HepG2 (cell line): ENCODE measurements at regions not wholly inside any gene's neighbourhood (a gene's known extent, or its start where the extent isn't known, plus 50 kb on each side); places are given as distances from the start of the nearest gene placed in this dataset.
A peak's percentile ranks its signal among the peaks of the same experiment; 100 is the strongest.

Experiments used
- ATAC-seq: fragments of 200-7000 bp; cut with Tn5 transposase; 3 replicates; pipeline ENCODE4 v1.9.1; 2020; ENCODE audit warnings: mild to moderate bottlenecking, moderate library complexity
- BruUV-seq: library from RNA; stranded (reverse); fragments of 400-500 nt; replicated peaks from 2 replicates; lab custom pipeline; 2021; lab: Mats Ljungman, UMichigan
- CTCF ChIA-PET: fragments of 300-600 bp; formaldehyde crosslinking; extraction: SDS; loops from one replicate; lab custom pipeline; 2021; ENCODE audit warnings: low total read pairs, inconsistent platforms, low intra/inter-chr PET ratio; lab: Yijun Ruan, JAX
- POLR2A ChIA-PET: fragments of 350-600 bp; sonication (Branson Sonifier 250); formaldehyde crosslinking; loops from one replicate; lab custom pipeline; 2020; ENCODE audit warnings: antibody characterized with exemption, inconsistent platforms; lab: Yijun Ruan, JAX
- DNase-seq: peaks from one replicate; pipeline ENCODE4 v3.0.0-alpha.2; 2015; ENCODE audit warnings: low spot score
- FAIRE-seq: peaks from 3 replicates; lab custom pipeline; 2011; peaks lifted over from hg19 to GRCh38; lab: Jason Lieb, UNC
- H2AFZ ChIP-seq: one replicate; pipeline ENCODE4 v1.6.1; 2011; ENCODE audit warnings: low read length, inconsistent platforms
- H3K27ac ChIP-seq: fragments of 300-600 bp; 3 replicates; pipeline ENCODE4 v1.8.0; 2011; ENCODE audit warnings: mixed run types, mild to moderate bottlenecking, mixed read lengths, low read length, inconsistent platforms; ENCODE audit not compliant: insufficient read depth; ENCODE audit errors: extremely low read length
- H3K27me3 ChIP-seq, 2 experiments: fragments of 200-600 bp in 1 of 2; 2 replicates in 1 of 2; 3 replicates in 1 of 2; pipeline versions ENCODE4 v1.6.0 to v1.8.0; 2011; ENCODE audit warnings: low read length in 2 of 2, mild to moderate bottlenecking in 2 of 2, moderate library complexity in 2 of 2, inconsistent platforms in 1 of 2; ENCODE audit not compliant: insufficient read depth in 2 of 2, control insufficient read depth in 1 of 2
- H3K36me3 ChIP-seq, 2 experiments: fragments of 200-600 bp in 1 of 2; replicated peaks in 1 of 2; 2 replicates in 1 of 2; 3 replicates in 1 of 2; pipeline versions ENCODE4 v1.5.1 to v1.8.0; 2011; ENCODE audit warnings: low read length in 2 of 2, inconsistent platforms in 1 of 2; ENCODE audit not compliant: insufficient read depth in 2 of 2, control insufficient read depth in 1 of 2
- H3K4me1 ChIP-seq: 2 replicates; pipeline ENCODE4 v1.5.1; 2012; ENCODE audit warnings: low read length, inconsistent platforms; ENCODE audit not compliant: insufficient read depth
- H3K4me2 ChIP-seq: 2 replicates; pipeline ENCODE4 v1.6.0; 2011; ENCODE audit warnings: low read depth, low read length, inconsistent platforms
- H3K4me3 ChIP-seq, 3 experiments: fragments of 200-600 bp in 1 of 3; sonication (generic), shearing (Covaris generic) in 1 of 3; replicated peaks in 1 of 3; 2 replicates each; pipeline ENCODE4 v1.5.1; 2011 to 2016; ENCODE audit warnings: low read length in 3 of 3, inconsistent platforms in 2 of 3, low read depth in 2 of 3, mild to moderate bottlenecking in 2 of 3, control low read depth in 1 of 3, mixed read lengths in 1 of 3; ENCODE audit not compliant: insufficient read depth in 1 of 3
- H3K79me2 ChIP-seq: one replicate; pipeline ENCODE4 v1.6.1; 2011; ENCODE audit warnings: low read length, inconsistent platforms; ENCODE audit not compliant: insufficient read depth
- H3K9ac ChIP-seq: 2 replicates; pipeline ENCODE4 v1.6.0; 2011; ENCODE audit warnings: mild to moderate bottlenecking, low read depth, low read length, inconsistent platforms; ENCODE audit not compliant: insufficient read depth
- H3K9me3 ChIP-seq: 2 replicates; pipeline ENCODE4 v1.5.1; 2012; ENCODE audit warnings: mild to moderate bottlenecking, low read length
- H4K20me1 ChIP-seq: 2 replicates; pipeline ENCODE4 v1.6.0; 2011; ENCODE audit warnings: inconsistent platforms, mild to moderate bottlenecking, low read length, moderate library complexity; ENCODE audit not compliant: insufficient read depth
- HDAC1 ChIP-seq: sonication (generic); formaldehyde crosslinking; IDR thresholded peaks from 2 replicates; pipeline ENCODE4 v1.5.1; 2020; ENCODE audit warnings: mild to moderate bottlenecking, missing genetic modification reagents
- MNT ChIP-seq: fragments of 450-650 bp; IDR thresholded peaks from 2 replicates; pipeline ENCODE4 v1.6.1; 2016
- PRDM4 ChIP-seq: sonication (generic); formaldehyde crosslinking; IDR thresholded peaks from 2 replicates; pipeline ENCODE4 v1.9.0; 2021; ENCODE audit warnings: missing genetic modification reagents, borderline replicate concordance
- ZNF598 ChIP-seq: sonication (generic); formaldehyde crosslinking; IDR thresholded peaks from 2 replicates; pipeline ENCODE4 v1.5.1; 2020; ENCODE audit warnings: mild to moderate bottlenecking, missing genetic modification reagents, borderline replicate concordance
- WGBS: methylation state at CpG from one replicate; pipeline ENCODE4 v1.1.6; 2017; ENCODE audit warnings: low lambda C conversion rate; 5-methylcytosine and 5-hydroxymethylcytosine counted together
- in situ Hi-C: cut with HindIII; loops from 2 replicates; pipeline ENCODE4 v1.10.0; 2017; ENCODE audit warnings: low pct_unique_long_range_greater_than_20kb; ENCODE audit not compliant: extremely low pct_ligation_motif_present
- intact Hi-C: fragments of 100-400 bp; cut with micrococcal nuclease; formaldehyde crosslinking; loops from one replicate; pipeline ENCODE4 v1.10.0; 2022; ENCODE audit not compliant: unreplicated experiment
- TF ChIP-seq, protein P1 (sequence below), 2 experiments: sonication (generic) in 1 of 2; formaldehyde crosslinking in 1 of 2; IDR thresholded peaks; 2 replicates each; pipeline versions ENCODE4 v1.4.0 to v1.6.1; 2018 to 2020; ENCODE audit warnings: missing genetic modification reagents in 2 of 2, borderline replicate concordance in 1 of 2, low read depth in 1 of 2, mild to moderate bottlenecking in 1 of 2, missing biosample characterization in 1 of 2

DNA sequence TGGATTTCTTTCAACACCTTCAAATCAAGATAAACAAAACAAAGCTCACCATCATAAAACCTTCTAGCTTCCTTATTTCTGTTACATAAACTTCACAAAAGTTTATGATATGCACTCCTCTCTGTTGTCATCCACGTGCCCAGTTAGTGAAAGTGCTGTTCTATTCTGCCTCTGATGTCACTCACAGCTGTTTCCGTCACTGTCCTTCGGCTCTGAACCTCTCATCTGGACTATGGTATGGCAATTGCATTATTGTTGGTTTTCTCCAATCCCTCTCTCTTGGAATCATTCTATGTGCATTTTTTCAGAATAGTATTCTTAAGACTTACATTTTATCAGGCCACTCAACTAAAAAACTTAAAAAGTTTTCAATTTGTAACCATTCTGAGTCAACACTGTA is 264.2 kb upstream of the DAPK1 start (continued):
- no peak for TF ChIP-seq PRDM4 (CRISPR knock-in tag)

- no peak overlapping the region for H3K27ac ChIP-seq
- no peaks in the 10 kb centered on the region for H3K9me3 ChIP-seq
- POLR2A ChIA-PET, result no interaction called here
- no TSS peak for BruUV-seq
- H4K20me1 ChIP-seq, result no peaks in the 10 kb centered on the region
- 19% methylated on average over 15 of the region's 15 CpGs for WGBS
- H3K36me3 ChIP-seq, result no peaks in the 10 kb centered on the region
- no peak overlapping the region for H2AFZ ChIP-seq
- FAIRE-seq, result no peak
- no peak for TF ChIP-seq HDAC1 (CRISPR knock-in tag)
- TF ChIP-seq, protein P1, sequence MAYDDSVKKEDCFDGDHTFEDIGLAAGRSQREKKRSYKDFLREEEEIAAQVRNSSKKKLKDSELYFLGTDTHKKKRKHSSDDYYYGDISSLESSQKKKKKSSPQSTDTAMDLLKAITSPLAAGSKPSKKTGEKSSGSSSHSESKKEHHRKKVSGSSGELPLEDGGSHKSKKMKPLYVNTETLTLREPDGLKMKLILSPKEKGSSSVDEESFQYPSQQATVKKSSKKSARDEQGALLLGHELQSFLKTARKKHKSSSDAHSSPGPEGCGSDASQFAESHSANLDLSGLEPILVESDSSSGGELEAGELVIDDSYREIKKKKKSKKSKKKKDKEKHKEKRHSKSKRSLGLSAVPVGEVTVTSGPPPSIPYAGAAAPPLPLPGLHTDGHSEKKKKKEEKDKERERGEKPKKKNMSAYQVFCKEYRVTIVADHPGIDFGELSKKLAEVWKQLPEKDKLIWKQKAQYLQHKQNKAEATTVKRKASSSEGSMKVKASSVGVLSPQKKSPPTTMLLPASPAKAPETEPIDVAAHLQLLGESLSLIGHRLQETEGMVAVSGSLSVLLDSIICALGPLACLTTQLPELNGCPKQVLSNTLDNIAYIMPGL (CRISPR knock-in tag; IDR thresholded peaks at IDR 0.05; ENCODE audit: borderline replicate concordance in 1 of 2, low read depth in 1 of 2), result no peak
- TF ChIP-seq MNT, result 0 out of 2 replicates have a peak, but pooled peaks have one; percentile 12
- no peak for TF ChIP-seq ZNF598 (CRISPR knock-in tag)
- TF ChIP-seq, all 625 proteins: peak for 1
- Histone ChIP-seq H3K4me2 (no peak overlapping the region), H3K27me3 (peaks cover under 1 to 11% of the 10 kb centered on the region in 2 experiments; a peak in 1 of 5 replicates), H3K9ac (no peak overlapping the region), H3K4me3 (no peak overlapping the region), H3K4me1 (no peaks in the 10 kb centered on the region), H3K79me2 (no peaks in the 10 kb centered on the region)
- in situ Hi-C loops (loop anchor here (10.0 kb wide), 1 partner anchor 59 kb away; no protein-coding TSS in a partner anchor), intact Hi-C loops (no loop called here)
- CTCF ChIA-PET, result no interaction called here
- no peak for ATAC-seq
- no peak for DNase-seq
Observed at GRCh38 chr9:87233899-87234455, 263.7 kb upstream of the DAPK1 start.
